ENCODE measurements at regions not wholly inside any gene's neighbourhood (a gene's known extent, or its start where the extent isn't known, plus 50 kb on each side); places are given as distances from the start of the nearest gene placed in this dataset.

- no peak for TF ChIP-seq MZF1 (tag by site-specific recombination; IDR thresholded peaks at IDR 0.05; ENCODE audit: borderline replicate concordance)
- no peak for TF ChIP-seq ZNF561 (tag by site-specific recombination; IDR thresholded peaks at IDR 0.05; ENCODE audit: borderline replicate concordance)
- TF ChIP-seq, protein P1, sequence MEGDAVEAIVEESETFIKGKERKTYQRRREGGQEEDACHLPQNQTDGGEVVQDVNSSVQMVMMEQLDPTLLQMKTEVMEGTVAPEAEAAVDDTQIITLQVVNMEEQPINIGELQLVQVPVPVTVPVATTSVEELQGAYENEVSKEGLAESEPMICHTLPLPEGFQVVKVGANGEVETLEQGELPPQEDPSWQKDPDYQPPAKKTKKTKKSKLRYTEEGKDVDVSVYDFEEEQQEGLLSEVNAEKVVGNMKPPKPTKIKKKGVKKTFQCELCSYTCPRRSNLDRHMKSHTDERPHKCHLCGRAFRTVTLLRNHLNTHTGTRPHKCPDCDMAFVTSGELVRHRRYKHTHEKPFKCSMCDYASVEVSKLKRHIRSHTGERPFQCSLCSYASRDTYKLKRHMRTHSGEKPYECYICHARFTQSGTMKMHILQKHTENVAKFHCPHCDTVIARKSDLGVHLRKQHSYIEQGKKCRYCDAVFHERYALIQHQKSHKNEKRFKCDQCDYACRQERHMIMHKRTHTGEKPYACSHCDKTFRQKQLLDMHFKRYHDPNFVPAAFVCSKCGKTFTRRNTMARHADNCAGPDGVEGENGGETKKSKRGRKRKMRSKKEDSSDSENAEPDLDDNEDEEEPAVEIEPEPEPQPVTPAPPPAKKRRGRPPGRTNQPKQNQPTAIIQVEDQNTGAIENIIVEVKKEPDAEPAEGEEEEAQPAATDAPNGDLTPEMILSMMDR (tag by site-specific recombination; IDR thresholded peaks at IDR 0.05): no peak
- no peak for TF ChIP-seq TCF7L2 (IDR thresholded peaks at IDR 0.05; ENCODE audit: borderline replicate concordance, low read depth, low read length)
- TF ChIP-seq TRIM28 (IDR thresholded peaks at IDR 0.05; ENCODE audit: borderline replicate concordance, low read length): no peak
- TF ChIP-seq ATF2 (tag by site-specific recombination; IDR thresholded peaks at IDR 0.05; ENCODE audit: low read depth): no peak
- no peak for TF ChIP-seq ZNF571 (tag by site-specific recombination; IDR thresholded peaks at IDR 0.05)
Measured at GRCh38 chr10:7046615-7047014, 364.2 kb downstream of the SFMBT2 start.

Measured in HEK293 (cell line).